ENCODE measurements at regions not wholly inside any gene's neighbourhood (a gene's known extent, or its start where the extent isn't known, plus 50 kb on each side); places are given as distances from the start of the nearest gene placed in this dataset.

DNA sequence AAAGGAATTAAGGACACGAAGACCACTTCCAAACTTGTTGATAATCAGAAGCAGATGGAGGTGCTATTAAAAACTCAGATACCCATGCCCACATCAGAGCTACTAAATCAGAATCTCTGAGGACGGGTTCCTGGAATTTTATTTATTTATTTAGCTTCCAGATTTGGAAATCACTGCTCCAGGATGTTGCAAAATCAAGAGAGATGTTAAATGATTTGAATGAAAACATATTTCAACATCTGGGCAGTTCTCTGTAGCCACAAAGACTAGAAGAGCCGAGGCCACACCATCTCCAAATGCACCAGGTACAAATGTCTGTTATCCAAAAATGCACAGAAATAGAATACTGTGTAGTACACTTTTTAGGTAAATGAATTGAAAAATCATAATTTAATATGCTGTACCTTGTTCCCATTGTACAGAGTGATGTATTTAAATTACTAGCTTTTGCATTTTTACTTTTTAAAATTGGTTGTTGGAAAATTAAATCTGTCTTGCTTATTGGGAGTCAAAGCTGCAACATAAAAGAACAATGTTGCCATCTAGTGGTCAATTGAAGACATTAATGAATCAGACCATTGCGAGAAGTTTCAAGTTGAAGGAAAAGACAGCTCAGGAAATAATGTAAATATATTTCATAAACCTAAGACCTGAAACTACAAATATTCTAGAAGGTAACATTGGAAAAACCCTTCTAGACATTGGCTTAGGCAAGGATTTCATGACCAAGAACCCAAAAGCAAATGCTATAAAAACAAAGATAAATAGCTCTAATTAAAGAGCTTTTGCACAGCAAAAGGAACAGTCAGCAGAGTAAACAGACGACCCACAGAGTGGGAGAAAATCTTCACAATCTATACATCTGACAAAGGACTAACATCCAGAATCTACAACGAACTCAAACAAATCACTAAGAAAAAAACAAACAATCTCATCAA is 151.3 kb upstream of the TTC29 start:
- TF ChIP-seq, protein P1, sequence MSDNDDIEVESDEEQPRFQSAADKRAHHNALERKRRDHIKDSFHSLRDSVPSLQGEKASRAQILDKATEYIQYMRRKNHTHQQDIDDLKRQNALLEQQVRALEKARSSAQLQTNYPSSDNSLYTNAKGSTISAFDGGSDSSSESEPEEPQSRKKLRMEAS (IDR thresholded peaks at IDR 0.05): no peak
- TF ChIP-seq, protein P2, sequence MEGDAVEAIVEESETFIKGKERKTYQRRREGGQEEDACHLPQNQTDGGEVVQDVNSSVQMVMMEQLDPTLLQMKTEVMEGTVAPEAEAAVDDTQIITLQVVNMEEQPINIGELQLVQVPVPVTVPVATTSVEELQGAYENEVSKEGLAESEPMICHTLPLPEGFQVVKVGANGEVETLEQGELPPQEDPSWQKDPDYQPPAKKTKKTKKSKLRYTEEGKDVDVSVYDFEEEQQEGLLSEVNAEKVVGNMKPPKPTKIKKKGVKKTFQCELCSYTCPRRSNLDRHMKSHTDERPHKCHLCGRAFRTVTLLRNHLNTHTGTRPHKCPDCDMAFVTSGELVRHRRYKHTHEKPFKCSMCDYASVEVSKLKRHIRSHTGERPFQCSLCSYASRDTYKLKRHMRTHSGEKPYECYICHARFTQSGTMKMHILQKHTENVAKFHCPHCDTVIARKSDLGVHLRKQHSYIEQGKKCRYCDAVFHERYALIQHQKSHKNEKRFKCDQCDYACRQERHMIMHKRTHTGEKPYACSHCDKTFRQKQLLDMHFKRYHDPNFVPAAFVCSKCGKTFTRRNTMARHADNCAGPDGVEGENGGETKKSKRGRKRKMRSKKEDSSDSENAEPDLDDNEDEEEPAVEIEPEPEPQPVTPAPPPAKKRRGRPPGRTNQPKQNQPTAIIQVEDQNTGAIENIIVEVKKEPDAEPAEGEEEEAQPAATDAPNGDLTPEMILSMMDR (IDR thresholded peaks at IDR 0.05; ENCODE audit: control extremely low read depth in 1 of 3, insufficient read depth in 1 of 3, low read depth in 1 of 3, low read length in 3 of 3): peak in 2 of 3 experiments; percentile 34 to 51; a peak in 2 of 4 replicates
- TF ChIP-seq TAF1 (IDR thresholded peaks at IDR 0.05; ENCODE audit: low read depth, low read length) (no peak), RBBP5 (IDR thresholded peaks at IDR 0.05; ENCODE audit: borderline replicate concordance, low read depth, low read length) (no peak), GABPA (IDR thresholded peaks at IDR 0.05; ENCODE audit: borderline replicate concordance, insufficient read depth, low read length) (no peak), ZNF274 (IDR thresholded peaks at IDR 0.05; ENCODE audit: borderline replicate concordance, extremely low read depth, low read length) (no peak), EP300 (IDR thresholded peaks at IDR 0.05; ENCODE audit: borderline replicate concordance in 1 of 2, low read depth in 2 of 2, low read length in 2 of 2) (no peak)
